ENCODE measurements at regions not wholly inside any gene's neighbourhood (a gene's known extent, or its start where the extent isn't known, plus 50 kb on each side); places are given as distances from the start of the nearest gene placed in this dataset.
"Not testable (repeated sequence)": the region's sequence is repeated elsewhere in the genome, so short reads cannot be mapped to it uniquely, and the experiment has no call there.

- no peak for DNase-seq
Measured at GRCh38 chr16:13829697-13830299, 90.2 kb upstream of the ERCC4 start.

- no peak for DNase-seq
Measured at GRCh38 chr16:13833515-13833914, 86.4 kb upstream of the ERCC4 start.

GRCh38 chr16:13835387-13835786, 84.6 kb upstream of the ERCC4 start:
- no peak for DNase-seq

- DNase-seq: no peak
Measured at GRCh38 chr16:13835935-13836730, 83.8 kb upstream of the ERCC4 start.

- no peak for DNase-seq
Measured at GRCh38 chr16:13838401-13839190, 81.4 kb upstream of the ERCC4 start.

- no peak for DNase-seq
Measured at GRCh38 chr16:13839577-13839976, 80.4 kb upstream of the ERCC4 start.

- no peak for DNase-seq
Measured at GRCh38 chr16:13845232-13845631, 74.7 kb upstream of the ERCC4 start.

GRCh38 chr16:13848795-13849194, 71.2 kb upstream of the ERCC4 start:
- no peak for DNase-seq

GRCh38 chr16:13850173-13850572, 69.8 kb upstream of the ERCC4 start:
- DNase-seq: not testable (repeated sequence)

- no peak for DNase-seq
Measured at GRCh38 chr16:13852827-13853226, 67.1 kb upstream of the ERCC4 start.

GRCh38 chr16:13856398-13856797, 63.6 kb upstream of the ERCC4 start:
- no peak for DNase-seq

- no peak for DNase-seq
Measured at GRCh38 chr16:13856811-13857511, 63.0 kb upstream of the ERCC4 start.

GRCh38 chr16:13858873-13859580, 60.9 kb upstream of the ERCC4 start:
- no peak for DNase-seq

- no peak for DNase-seq
Measured at GRCh38 chr16:13863075-13863765, 56.7 kb upstream of the ERCC4 start.

GRCh38 chr16:13864689-13865088, 55.3 kb upstream of the ERCC4 start:
- DNase-seq: no peak

- DNase-seq: no peak
Measured at GRCh38 chr16:13866073-13866472, 53.9 kb upstream of the ERCC4 start.

Measured in NCI-H524 treated with DMSO at 0.1 percent for 48 hours (cell line).